ENCODE measurements at regions not wholly inside any gene's neighbourhood (a gene's known extent, or its start where the extent isn't known, plus 50 kb on each side); places are given as distances from the start of the nearest gene placed in this dataset.

GRCh38 chr2:145078923-145079322 lies 559.0 kb upstream of the ZEB2 start:
- TF ChIP-seq CTCF (IDR thresholded peaks at IDR 0.05) (no peak), POLR2A (IDR thresholded peaks at IDR 0.05) (no peak)
